ENCODE measurements at regions not wholly inside any gene's neighbourhood (a gene's known extent, or its start where the extent isn't known, plus 50 kb on each side); places are given as distances from the start of the nearest gene placed in this dataset.
"Not testable (repeated sequence)": the region's sequence is repeated elsewhere in the genome, so short reads cannot be mapped to it uniquely, and the experiment has no call there.

DNA sequence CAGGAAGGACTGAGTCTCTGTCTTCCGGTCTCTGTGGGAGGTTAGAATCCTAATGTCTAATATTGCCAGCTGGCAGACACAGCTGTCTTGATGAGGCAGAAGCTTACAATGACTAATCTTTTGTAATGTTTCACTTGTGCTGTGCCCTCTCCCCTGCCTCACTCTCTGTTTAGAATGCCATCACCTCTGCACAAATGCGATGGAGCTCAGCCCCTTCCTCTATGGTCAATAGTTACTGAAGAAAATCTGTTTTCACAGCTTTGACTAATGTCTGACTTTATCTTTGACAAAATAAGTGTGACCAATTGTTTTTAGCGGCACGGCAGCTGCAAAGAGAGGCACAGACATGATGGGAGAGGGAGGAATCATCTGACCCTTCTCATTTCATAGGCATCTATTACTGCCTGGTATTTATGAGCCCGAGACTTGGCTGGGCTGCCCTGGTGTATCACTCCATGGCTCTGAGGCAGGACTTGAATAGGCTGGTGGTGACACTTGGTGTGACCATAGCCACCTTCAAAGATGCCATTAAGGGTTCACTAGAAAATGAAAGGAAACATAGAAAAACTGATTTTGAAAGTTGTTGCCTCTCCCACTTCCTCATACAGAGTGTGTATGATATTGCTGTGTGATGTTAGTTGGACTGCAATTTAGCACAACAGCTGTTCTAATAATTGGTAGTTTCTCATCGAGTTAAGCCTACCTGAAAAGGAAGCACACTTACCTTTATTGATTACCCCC, 163.2 kb upstream of the NBPF11 start:
- DNase-seq (ENCODE audit: low spot score) = no peak

DNA sequence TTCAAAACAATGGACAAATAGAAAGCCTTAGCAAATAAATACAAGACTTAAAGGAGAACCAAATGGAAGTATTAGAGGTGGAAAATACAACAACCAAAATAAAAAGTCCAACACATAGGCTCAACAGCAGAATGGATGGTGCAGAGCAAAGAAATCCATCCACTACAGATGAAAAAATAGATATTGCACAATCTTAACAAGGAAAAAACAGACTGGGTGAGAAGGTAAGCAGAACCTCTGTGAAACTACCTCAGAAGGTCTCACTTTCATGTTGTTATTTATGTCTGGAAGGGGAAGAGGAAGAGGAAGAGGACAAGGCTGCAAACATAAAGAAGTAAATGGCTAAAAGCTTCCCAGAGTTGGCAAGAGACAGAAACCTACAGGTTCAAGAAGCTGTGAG, 158.7 kb upstream of the NBPF11 start:
- no peak for DNase-seq (ENCODE audit: low spot score)

DNA sequence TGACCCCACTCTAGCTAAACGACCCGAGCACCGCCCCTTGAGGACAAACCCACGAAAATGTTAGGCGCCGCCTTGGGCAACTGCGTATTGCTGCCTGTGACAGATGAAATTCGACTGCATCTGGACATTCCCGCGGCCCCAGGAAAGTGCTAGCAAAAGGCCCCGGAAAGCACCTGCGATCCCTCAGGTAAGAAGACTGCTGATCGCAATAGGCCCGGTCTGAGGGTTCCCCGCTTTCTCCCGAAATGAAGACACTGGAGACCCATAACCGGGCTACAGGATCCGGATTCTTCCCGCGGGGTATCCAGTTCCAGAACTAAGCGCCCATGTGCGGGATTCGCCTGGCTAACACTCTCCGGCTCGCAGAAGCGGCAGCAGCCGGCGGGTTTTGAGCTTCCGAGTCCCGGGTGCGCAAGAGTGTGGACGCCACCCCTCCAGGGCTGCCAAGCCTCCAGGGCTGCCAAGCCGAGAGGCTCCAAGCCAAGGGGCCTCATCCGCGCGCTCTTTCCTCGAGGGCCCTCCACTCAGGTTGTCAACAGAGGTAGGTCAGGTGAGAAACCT, 157.9 kb upstream of the NBPF11 start:
- DNase-seq (ENCODE audit: low spot score) = no peak

DNA sequence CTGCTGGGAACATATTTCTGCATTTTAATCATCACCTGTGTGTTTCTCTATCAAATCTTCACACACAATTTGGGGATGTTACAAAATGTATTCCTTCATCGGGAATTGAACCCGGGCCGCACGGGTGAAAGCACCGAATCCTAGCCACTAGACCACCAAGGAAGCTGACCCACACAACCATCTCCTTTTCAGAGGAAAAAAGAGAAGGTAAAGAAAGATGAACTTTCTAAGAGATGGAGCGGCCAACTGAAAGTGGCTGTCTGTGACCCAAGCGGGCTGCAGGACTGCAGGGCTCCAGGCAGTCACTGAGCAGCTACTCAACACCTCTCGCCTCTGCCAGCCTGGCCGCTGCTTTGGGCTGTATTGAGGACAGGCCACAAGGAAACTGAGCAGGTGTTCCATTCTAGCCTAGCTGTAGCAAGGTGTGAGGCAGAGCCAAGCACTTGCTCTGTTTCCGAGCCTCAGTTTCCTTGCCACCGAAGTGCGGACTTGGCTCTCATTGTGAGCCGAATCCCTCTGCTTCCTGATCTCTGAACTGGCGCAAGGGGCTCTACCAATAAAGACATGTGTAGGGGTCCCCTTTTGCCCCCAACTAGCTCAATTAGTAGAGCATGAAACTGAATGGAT, 156.9 kb upstream of the NBPF11 start:
- DNase-seq (ENCODE audit: low spot score) = no peak

DNA sequence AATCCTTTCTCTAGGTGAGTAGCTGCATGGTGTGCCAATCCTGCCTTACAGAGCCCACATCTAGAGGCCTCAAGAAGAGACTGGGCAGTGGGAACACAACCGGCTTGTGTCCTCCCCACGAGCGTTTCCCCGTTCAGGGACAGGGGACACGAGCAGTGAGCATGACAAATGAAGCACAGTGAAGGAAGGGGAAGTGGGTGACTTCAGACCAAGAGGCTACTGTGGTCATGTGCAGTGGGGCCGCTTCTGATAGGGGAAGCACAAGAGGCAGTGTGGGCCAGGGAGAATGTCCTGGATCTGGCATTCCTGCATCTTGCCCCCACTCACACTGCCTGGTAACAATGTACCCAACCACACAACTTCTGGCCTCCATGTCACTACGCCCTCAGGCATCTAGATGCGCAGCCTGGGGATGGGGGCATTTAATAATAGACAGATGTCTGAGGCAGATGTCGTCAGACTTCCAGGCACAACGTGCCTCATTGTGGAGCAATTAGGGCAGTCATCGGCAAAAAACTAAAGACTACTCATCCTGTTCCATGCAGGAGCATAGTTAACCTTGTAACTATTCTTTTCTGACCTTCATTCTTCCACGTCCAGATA, 155.6 kb upstream of the NBPF11 start:
- DNase-seq (ENCODE audit: low spot score) = no peak

DNA sequence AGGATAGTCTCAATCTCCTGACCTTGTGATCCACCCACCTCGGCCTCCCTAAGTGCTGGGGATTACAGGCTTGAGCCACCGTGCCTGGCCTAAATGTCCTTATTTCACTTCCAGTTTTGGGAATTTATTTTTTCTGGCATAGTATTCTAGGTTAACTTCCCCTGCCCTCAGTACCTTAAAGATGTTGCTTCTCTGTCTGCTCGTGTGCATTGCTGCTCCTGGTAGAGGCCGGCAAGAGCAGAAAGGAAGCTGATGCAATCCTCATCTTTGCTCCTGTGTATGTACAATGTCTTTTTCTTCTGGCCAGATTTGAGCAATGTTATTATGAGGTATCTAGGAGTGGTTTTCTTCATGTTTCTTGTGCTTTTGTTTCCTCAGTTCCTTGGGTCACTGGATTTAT, 152.9 kb upstream of the NBPF11 start:
- DNase-seq (ENCODE audit: low spot score) = not testable (repeated sequence)

DNA sequence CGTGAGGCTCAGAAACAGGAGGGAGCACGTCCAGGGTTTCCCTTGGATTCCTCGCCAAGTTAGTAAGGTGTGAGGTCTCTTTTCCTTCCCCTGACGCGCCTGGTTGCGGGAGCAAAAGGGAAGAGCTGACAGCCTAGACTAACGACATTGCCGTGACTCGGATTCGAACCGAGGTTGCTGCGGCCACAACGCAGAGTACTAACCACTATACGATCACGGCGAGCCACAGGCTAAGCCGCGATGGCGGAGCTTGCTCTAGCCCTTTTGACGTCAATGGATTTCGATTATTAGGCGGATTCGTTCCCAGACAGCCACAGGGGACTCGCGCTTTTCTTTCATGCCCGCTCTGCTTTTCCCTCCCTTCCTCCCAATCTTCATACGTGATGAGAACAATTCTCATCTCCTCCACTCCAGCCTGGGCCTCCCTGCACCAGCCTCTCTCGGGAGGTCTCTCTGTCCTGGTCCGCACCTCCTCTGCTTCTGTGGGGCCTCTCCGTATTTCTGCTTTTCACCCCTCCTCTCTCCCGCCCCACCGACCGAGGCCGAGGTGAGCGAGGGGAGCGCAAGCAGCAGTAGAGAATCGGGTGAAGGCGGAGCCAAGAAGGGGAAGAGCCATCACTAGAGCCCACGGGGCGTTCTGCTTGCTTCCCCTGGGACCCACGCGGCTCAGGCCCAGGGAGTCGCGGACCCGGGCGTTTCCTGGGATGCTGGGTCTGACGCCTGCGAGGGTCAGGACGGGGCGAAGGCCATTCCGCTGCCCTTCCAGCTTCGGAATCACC, 150.7 kb upstream of the NBPF11 start:
- DNase-seq (ENCODE audit: low spot score) = not testable (repeated sequence)

DNA sequence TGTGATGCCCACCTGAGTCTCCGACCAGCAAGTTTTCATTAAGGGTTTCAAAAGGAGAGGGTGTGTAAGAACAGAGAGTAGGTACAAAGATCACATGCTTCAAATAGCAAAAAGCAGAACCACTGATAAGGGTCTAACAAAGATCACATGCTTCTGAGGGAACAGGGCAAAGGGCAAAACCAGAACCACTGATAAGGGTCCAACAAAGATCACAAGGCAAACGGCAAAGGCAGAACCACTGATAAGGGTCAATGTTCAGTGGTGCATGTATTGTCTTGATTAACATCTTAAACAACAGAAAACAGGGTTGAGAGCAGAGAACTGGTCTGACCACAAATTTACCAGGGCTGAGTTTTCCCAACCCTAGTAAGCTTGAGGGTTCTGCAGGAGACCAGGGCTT, 145.8 kb upstream of the NBPF11 start:
- DNase-seq (ENCODE audit: low spot score) = not testable (repeated sequence)

DNA sequence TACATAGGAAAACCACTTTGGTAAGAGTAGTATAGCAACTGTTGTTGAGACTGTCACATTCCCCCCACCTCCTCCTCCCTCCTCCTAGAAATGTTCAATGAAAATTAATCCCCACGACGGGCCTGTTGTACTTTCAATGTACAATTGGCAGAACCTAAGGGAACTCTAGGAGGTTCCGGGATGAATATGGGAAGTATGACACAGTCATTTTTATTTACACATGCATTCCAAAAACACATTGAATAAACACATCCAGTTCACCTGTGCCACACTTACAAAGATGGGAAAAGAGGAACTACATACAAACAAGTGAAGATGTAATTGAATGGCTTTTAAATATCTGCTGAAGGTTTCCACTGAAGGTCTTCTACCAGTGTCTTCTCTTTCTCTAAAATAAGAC, 144.4 kb upstream of the NBPF11 start:
- no peak for DNase-seq (ENCODE audit: low spot score)

DNA sequence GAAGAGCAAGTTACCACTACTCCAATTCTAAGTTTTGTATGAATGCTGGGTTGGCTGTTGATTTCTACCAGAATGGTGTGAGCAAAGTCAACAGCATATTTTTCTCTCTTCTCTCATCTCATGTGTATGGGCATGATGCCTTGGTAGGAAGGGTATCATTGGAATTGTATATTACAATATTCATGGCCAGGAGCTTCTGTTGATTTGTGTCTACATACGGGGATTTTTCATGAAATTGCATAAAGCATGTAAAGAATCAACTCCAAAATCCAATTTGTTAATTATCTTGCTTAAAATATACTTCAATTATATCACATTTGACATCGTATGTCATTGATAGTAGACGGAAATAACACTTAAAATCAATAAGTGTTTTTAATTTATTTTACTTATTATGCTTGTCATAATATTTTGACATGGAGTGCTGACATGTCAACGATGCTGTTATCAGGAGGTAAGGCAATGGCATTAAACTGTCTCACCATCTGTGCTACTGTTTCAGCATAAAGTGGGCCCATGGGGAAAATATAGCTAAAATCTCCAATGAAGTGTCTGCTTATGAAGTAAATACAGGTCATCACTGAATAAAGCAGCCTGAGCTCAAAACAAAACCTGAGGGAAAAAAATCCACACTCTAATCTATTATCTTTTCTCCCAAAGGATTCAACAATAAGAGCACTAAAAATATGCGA, 142.2 kb upstream of the NBPF11 start:
- DNase-seq (ENCODE audit: low spot score) = no peak

DNA sequence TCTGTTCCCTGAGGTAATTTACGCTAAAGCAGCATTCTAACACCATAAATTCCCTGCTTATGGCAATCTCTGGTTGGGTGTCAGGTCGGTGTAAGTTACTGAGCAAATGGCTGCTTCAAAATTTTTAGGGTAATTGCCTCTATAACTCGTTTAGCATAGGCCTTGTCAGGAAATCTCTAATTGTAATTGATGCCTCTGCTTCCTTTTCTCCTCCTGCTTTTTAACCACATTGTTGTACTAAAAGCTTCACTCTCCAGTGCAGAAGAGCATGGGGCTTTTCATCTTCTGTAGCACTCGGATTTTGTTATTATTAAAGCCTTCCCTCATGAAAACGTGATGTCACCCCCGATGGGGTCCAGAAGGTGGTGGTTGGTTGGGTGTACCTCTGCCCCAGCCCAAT, 141.6 kb upstream of the NBPF11 start:
- DNase-seq (ENCODE audit: low spot score) = no peak

DNA sequence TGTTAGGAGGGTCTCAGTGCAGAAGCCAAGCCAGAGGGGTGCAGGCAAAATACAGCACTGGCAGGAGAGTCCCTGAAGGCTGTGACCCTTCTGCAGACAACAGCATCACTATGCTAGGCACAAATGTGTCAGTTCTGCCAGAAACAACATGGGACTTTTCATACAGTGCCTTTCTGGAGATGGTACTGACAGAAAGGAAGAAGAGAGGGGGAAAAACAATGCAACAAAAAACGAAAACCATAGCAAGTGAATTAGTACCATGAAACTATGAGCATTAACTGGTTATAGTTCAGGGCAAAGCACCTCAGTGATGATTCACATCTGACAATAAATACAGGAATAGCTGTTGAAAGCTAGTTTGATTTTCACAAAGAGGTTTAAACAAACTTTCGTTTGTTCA, 140.8 kb upstream of the NBPF11 start:
- no peak for DNase-seq (ENCODE audit: low spot score)

DNA sequence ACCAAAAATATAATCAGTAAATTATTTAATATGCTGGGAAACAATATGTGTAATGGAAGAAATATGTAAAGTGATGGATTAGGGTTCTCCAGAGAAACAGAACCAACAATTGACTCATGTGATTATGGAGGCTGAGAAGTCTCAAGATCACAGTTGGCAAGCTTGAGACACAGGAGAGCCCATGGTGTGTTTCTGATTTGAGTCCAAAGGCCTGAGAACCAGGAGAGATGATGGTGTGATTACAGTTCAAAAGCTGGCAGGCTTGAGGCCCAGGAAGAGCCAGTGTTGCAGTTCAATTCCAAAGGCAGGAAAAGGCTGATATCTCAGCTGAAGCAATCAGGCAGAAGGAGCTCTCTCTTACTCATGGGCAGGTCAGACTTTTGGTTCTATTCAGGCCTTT, 138.8 kb upstream of the NBPF11 start:
- no peak for DNase-seq (ENCODE audit: low spot score)

DNA sequence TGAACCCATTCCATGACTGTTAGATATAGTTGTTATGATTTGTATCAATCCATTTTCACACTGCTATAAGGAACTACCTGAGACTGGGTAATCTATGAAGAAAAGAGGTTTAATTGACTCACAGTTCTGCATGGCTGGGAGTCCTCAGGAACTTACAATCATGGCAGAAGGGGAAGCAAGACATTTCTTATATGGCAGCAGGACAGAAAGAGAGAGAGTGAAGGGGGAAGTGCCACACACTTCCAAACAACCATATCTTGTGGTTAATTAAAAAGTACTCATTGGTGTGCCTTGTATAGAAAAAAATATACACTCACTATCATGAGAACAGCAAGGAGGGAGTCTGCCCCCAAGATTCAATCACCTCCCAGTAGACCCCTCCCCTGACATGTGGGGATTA, 137.6 kb upstream of the NBPF11 start:
- DNase-seq (ENCODE audit: low spot score) = no peak

DNA sequence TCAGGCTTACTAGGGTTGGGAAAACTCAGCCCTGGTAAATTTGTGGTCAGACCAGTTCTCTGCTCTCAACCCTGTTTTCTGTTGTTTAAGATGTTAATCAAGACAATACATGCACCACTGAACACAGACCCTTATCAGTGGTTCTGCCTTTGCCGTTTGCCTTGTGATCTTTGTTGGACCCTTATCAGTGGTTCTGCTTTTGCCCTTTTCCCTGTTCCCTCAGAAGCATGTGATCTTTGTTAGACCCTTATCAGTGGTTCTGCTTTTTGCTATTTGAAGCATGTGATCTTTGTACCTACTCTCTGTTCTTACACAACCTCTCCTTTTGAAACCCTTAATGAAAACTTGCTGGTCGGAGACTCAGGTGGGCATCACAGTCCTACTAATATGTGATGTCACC, 133.9 kb upstream of the NBPF11 start:
- DNase-seq (ENCODE audit: low spot score) = not testable (repeated sequence)

DNA sequence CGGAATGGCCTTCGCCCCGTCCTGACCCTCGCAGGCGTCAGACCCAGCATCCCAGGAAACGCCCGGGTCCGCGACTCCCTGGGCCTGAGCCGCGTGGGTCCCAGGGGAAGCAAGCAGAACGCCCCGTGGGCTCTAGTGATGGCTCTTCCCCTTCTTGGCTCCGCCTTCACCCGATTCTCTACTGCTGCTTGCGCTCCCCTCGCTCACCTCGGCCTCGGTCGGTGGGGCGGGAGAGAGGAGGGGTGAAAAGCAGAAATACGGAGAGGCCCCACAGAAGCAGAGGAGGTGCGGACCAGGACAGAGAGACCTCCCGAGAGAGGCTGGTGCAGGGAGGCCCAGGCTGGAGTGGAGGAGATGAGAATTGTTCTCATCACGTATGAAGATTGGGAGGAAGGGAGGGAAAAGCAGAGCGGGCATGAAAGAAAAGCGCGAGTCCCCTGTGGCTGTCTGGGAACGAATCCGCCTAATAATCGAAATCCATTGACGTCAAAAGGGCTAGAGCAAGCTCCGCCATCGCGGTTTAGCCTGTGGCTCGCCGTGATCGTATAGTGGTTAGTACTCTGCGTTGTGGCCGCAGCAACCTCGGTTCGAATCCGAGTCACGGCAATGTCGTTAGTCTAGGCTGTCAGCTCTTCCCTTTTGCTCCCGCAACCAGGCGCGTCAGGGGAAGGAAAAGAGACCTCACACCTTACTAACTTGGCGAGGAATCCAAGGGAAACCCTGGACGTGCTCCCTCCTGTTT, 128.9 kb upstream of the NBPF11 start:
- DNase-seq (ENCODE audit: low spot score) = not testable (repeated sequence)

DNA sequence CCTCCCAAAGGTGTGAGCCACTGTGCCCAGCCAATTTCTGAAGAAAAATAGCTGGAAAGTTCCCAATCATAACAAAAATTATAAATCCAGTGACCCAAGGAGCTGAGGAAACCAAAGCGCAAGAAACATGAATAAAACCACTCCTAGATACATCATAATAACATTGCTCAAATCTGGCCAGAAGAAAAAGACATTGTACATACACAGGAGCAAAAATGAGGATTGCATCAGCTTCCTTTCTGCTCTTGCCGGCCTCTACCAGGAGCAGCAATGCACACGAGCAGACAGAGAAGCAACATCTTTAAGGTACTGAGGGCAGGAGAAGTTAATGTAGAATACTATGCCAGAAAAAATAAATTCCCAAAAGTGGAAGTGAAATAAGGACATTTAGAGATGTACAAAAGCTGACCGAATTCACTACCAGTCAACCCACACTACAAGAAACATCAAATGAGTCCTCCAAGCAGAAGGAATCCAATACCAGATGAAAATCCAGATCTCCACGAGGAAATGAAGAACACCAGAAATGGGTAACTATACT, 127.0 kb upstream of the NBPF11 start:
- DNase-seq (ENCODE audit: low spot score) = peak; percentile 31

DNA sequence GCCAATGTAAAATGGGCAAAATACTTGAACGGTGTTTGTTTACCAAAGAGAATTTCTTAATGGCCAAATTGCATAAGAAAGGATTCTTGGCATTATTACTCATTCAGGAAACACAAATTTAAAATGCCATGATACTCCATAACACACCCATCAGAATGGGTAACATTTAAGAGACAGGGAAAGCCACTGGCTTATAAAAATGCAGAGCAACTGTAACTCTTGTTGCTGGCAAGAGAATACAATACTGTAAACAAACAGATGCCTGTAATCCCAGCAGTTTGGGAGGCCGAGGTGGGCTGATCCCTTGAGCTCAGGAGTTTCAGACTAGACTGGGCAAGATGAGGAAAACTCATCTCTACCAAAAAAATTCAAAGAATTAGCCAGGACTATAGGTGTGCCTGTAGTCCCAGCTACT, 125.8 kb upstream of the NBPF11 start:
- not testable (repeated sequence) for DNase-seq (ENCODE audit: low spot score)

DNA sequence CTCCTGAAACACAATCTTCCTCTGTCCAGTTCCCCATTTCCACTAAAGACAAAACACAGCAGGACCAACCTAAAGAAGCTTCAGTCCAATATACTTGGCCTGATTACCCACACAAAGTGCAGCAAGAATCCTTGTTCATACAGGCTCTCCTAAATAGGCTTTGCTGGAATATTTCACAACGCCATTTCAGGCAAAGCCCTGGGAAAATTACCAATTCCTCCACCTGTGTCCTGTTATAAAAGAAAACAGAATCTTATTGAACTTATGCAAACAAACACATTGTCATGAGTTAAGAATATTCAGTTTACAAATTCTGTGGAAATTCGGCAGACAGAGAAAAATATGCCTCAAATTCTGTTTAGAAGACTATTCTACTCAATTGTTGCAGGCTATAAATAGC, 115.0 kb upstream of the NBPF11 start:
- not testable (repeated sequence) for DNase-seq (ENCODE audit: low spot score)

DNA sequence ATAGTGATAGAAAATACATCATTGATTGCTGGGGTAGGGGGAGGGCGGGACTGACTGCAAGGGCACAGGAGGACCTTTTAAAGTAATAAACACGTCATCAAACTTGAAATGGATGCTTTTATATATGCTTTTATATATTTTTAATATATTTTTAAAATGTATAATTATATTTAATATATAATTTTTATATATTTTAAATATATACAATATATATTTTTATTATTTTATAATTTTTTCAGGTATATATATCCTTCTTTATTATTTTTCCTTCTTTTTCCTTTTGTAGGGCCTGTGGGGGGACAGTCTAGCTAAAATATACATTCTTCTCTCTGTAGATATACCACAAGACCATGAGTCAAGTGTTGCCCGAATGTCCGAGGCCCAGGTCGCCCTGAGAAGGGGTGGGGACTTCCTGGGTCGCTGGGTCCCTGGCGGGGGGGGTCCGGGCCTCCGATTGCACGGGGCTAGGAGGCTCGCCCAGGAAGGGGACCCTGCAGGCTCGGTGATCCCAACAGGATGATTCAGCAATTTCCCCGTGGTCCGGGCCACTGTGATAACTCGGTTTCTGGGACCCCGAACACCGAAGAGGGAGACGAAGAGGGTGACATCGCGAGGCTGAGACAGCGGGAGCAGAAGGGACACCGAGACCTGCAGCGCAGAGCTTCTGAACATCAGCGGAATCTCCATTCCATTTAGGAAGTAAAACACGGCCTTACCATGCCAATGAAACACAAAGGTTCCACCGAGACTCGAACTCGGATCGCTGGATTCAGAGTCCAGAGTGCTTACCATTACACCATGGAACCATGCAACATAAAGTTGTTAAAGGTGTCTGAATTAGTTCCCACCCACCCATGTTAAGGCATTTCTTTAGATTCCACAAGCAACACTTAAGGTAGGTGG, 112.5 kb upstream of the NBPF11 start:
- no peak for DNase-seq (ENCODE audit: low spot score)
